HL-60 (cell line): ENCODE measurements at regions not wholly inside any gene's neighbourhood (a gene's known extent, or its start where the extent isn't known, plus 50 kb on each side); places are given as distances from the start of the nearest gene placed in this dataset.

Source experiments
- DNase-seq, 2 experiments: peaks; one replicate each; pipeline ENCODE4 v3.0.0-alpha.2; 2010 to 2020; ENCODE audit warnings: low read depth in 1 of 2, low spot score in 1 of 2
- H3K27ac ChIP-seq: fragments of 250-450 bp; sonication (Bioruptor Pico); replicated peaks from 2 replicates; pipeline ENCODE4 v1.5.1; 2020; ENCODE audit warnings: mild to moderate bottlenecking, moderate library complexity
- H3K27me3 ChIP-seq: fragments of 250-450 bp; sonication (Bioruptor Pico); 2 replicates; pipeline ENCODE4 v1.5.1; 2021; ENCODE audit warnings: mild to moderate bottlenecking, moderate library complexity; ENCODE audit not compliant: insufficient read depth, poor library complexity, severe bottlenecking
- H3K4me3 ChIP-seq: replicated peaks from 2 replicates; pipeline ENCODE4 v1.5.1; 2011; ENCODE audit warnings: mild to moderate bottlenecking, control low read depth, low read length; ENCODE audit not compliant: insufficient read depth
- GABPA ChIP-seq: IDR thresholded peaks from 2 replicates; pipeline ENCODE4 v1.6.1; 2012; ENCODE audit warnings: low read depth
- POLR2AphosphoS5 ChIP-seq: IDR thresholded peaks from 2 replicates; pipeline ENCODE4 v1.6.1; 2012; ENCODE audit warnings: low read depth
- SPI1 ChIP-seq: IDR thresholded peaks from 2 replicates; pipeline ENCODE4 v1.6.1; 2012; ENCODE audit warnings: low read depth, mild to moderate bottlenecking, borderline replicate concordance
- TF ChIP-seq, protein P1 (sequence below): IDR thresholded peaks from one replicate; pipeline ENCODE4 v1.5.1; 2011; ENCODE audit warnings: low read length, control low read depth, inconsistent platforms; ENCODE audit not compliant: insufficient read depth
- TF ChIP-seq, protein P2 (sequence below): IDR thresholded peaks from 2 replicates; pipeline ENCODE4 v1.6.1; 2012; ENCODE audit warnings: low read depth; ENCODE audit not compliant: insufficient replicate concordance

DNA sequence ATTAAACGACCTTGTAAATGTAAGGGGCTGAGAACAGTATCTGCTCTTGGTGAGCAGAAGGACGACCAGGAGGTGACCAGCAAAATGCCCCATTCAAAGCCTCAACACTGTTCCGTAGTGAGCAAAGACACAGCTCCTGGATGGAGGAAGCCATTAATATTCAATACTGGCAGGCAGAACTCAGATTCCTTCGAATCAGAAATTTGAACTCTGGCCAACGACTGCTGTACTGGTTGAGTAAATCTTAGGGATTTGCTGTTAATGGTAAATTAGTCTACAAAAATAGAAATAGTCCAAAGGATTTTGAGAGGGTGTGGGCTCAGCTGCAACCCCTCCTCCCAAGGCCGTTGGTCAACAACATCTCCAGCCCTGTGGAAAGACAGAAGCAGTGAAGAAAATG lies 130.5 kb upstream of the PFKP start:
- DNase-seq: no peak
- TF ChIP-seq, protein P1, sequence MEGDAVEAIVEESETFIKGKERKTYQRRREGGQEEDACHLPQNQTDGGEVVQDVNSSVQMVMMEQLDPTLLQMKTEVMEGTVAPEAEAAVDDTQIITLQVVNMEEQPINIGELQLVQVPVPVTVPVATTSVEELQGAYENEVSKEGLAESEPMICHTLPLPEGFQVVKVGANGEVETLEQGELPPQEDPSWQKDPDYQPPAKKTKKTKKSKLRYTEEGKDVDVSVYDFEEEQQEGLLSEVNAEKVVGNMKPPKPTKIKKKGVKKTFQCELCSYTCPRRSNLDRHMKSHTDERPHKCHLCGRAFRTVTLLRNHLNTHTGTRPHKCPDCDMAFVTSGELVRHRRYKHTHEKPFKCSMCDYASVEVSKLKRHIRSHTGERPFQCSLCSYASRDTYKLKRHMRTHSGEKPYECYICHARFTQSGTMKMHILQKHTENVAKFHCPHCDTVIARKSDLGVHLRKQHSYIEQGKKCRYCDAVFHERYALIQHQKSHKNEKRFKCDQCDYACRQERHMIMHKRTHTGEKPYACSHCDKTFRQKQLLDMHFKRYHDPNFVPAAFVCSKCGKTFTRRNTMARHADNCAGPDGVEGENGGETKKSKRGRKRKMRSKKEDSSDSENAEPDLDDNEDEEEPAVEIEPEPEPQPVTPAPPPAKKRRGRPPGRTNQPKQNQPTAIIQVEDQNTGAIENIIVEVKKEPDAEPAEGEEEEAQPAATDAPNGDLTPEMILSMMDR: no peak
- no peak for TF ChIP-seq POLR2AphosphoS5
- no peak for TF ChIP-seq GABPA
- TF ChIP-seq, protein P2, sequence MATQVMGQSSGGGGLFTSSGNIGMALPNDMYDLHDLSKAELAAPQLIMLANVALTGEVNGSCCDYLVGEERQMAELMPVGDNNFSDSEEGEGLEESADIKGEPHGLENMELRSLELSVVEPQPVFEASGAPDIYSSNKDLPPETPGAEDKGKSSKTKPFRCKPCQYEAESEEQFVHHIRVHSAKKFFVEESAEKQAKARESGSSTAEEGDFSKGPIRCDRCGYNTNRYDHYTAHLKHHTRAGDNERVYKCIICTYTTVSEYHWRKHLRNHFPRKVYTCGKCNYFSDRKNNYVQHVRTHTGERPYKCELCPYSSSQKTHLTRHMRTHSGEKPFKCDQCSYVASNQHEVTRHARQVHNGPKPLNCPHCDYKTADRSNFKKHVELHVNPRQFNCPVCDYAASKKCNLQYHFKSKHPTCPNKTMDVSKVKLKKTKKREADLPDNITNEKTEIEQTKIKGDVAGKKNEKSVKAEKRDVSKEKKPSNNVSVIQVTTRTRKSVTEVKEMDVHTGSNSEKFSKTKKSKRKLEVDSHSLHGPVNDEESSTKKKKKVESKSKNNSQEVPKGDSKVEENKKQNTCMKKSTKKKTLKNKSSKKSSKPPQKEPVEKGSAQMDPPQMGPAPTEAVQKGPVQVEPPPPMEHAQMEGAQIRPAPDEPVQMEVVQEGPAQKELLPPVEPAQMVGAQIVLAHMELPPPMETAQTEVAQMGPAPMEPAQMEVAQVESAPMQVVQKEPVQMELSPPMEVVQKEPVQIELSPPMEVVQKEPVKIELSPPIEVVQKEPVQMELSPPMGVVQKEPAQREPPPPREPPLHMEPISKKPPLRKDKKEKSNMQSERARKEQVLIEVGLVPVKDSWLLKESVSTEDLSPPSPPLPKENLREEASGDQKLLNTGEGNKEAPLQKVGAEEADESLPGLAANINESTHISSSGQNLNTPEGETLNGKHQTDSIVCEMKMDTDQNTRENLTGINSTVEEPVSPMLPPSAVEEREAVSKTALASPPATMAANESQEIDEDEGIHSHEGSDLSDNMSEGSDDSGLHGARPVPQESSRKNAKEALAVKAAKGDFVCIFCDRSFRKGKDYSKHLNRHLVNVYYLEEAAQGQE: no peak
- TF ChIP-seq SPI1: no peak
- H3K4me3 ChIP-seq: no peak overlapping the region
- H3K27me3 ChIP-seq: no peaks in the 10 kb centered on the region
- H3K27ac ChIP-seq: no peak overlapping the region

DNA sequence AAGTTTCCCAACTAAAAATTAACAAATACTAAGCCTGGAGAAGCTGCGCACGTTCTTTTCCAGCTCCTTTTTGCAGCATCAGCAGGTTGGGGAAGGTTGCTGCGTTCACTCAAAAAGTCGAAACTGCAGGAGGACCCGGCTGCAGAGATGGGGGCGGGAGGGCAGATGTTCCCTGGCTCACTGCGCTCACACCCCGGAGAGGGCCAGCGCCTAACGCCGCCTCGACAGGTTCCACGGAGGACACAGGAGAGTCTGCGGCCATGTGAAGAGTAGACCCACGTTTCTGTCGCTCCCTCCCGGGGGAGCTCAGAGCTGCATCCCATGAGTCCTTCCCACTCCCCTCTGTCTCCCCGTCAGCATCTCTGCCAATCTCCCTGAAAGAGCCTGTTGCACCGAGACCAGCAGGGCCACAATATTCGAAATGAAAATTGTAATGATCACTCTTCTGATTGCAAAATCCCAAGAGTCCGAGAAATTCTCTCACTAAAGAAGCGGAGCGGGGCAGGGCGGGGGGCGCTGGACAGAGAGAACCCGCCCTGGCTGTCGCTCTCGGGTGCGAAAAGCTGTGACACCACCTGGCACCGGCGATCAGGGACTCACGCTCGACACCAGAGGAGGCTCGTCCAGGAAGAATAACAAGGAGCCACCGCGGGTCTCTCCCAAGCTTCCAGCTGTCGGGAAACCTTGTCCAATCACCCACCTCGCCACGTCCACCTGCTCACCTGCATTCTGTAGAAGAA lies 131.5 kb upstream of the PFKP start:
- DNase-seq: no peak
- H3K4me3 ChIP-seq: no peak overlapping the region
- no peak overlapping the region for H3K27ac ChIP-seq
- no peaks in the 10 kb centered on the region for H3K27me3 ChIP-seq
- TF ChIP-seq GABPA (no peak), POLR2AphosphoS5 (no peak), SPI1 (no peak)
- TF ChIP-seq, protein P2: no peak
- TF ChIP-seq, protein P1: no peak

DNA sequence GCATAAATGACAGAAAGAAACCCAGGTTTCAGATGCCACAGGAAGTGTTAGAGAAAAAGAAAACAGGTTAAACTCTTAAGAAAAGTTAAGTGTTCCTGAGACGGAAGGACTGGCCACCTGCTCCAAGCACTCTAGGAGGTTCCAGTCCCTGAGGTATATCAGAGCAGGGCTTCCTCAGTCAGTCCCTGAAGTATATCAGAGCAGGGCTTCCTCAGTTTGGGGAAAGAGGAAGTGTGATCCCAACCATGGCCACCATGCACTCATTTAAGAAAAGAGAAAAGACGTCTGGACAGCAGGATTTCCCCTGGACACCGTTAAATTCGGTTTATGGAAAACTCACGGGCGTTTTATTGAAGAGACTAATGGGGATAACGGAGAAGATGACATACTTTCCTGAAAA lies 133.4 kb upstream of the PFKP start:
- H3K4me3 ChIP-seq: no peak overlapping the region
- no peak overlapping the region for H3K27ac ChIP-seq
- H3K27me3 ChIP-seq: no peaks in the 10 kb centered on the region
- TF ChIP-seq SPI1 (peak; percentile 89; the same call in 1 of the 2 replicates), POLR2AphosphoS5 (no peak), GABPA (no peak)
- TF ChIP-seq, protein P2: no peak
- peak in 1 of 2 experiments; percentile 23 for DNase-seq
